Psoas muscle (tissue), 7 donors: ENCODE measurements at regions not wholly inside any gene's neighbourhood (a gene's known extent, or its start where the extent isn't known, plus 50 kb on each side); places are given as distances from the start of the nearest gene placed in this dataset.
A peak's percentile ranks its signal among the peaks of the same experiment; 100 is the strongest.

Experiments
- ATAC-seq, 4 donors: fragments of 200-7000 bp; cut with Tn5 transposase; one replicate each; pipeline ENCODE4 v1.9.1; 2020; ENCODE audit warnings: moderate library complexity in 3 of 4, mild to moderate bottlenecking in 2 of 4
- DNase-seq, 2 donors: peaks; one replicate each; pipeline ENCODE4 v3.0.0-alpha.2; 2020
- H3K27ac ChIP-seq: fragments of 200-600 bp; one replicate; pipeline ENCODE4 v1.8.0; 2022
- H3K27me3 ChIP-seq, 3 donors: fragments of 200-600 bp in 1 of 3; one replicate each; pipeline versions ENCODE4 v1.6.1 to v1.8.0; 2013 to 2022; ENCODE audit warnings: low read length in 2 of 3, mild to moderate bottlenecking in 2 of 3, moderate library complexity in 1 of 3; ENCODE audit not compliant: insufficient read depth in 3 of 3
- H3K36me3 ChIP-seq, 2 donors: fragments of 200-600 bp in 1 of 2; one replicate each; pipeline versions ENCODE4 v1.6.1 to v1.8.0; 2013 to 2022; ENCODE audit warnings: low read depth in 1 of 2, mild to moderate bottlenecking in 1 of 2, moderate library complexity in 1 of 2; ENCODE audit not compliant: insufficient read depth in 1 of 2
- H3K4me1 ChIP-seq: fragments of 200-600 bp; one replicate; pipeline ENCODE4 v1.8.0; 2022
- H3K4me3 ChIP-seq: fragments of 200-600 bp; one replicate; pipeline ENCODE4 v1.8.0; 2022; ENCODE audit warnings: mild to moderate bottlenecking
- H3K9me3 ChIP-seq: fragments of 200-600 bp; one replicate; pipeline ENCODE4 v1.8.0; 2022
- CTCF ChIP-seq: fragments of 200-600 bp; IDR thresholded peaks from one replicate; pipeline ENCODE4 v1.8.0; 2022; ENCODE audit warnings: antibody characterized with exemption
- WGBS, 3 donors: extraction: QIAGEN DNeasy Blood & Tissue Kit; methylation state at CpG; one replicate each; pipeline versions ENCODE4 v1.1.6 to v1.1.7; 2013; 5-methylcytosine and 5-hydroxymethylcytosine counted together
- intact Hi-C, 2 donors: fragments of 100-400 bp; cut with DNase I; formaldehyde crosslinking; loops; one replicate each; pipeline versions ENCODE4 v1.11.0 to v1.14.2; 2022
- donor health status: healthy with polysubstance abuse.
- donor health status: DM: no; HTN: no; CAD: no; lungs with moderate emphysema.
- donor health status: Bipolar disorder and iron deficiency.
- donor health status: healthy.
- donor health status: DM: yes; HTN: yes; CAD: no.
- donor health status: DM: no; HTN: no; CAD: no.
- donor health status: DM: yes; HTN: yes; CAD: no.

- intact Hi-C loops, result no loop called here
- Histone ChIP-seq H3K27me3 (peaks cover 0 to 29% (median 2%) of the 10 kb centered on the region in 3 donors), H3K9me3 (no peaks in the 10 kb centered on the region), H3K4me1 (no peaks in the 10 kb centered on the region), H3K4me3 (peak overlapping the region; percentile 22), H3K27ac (no peak overlapping the region), H3K36me3 (no peaks in the 10 kb centered on the region)
- WGBS, 3 donors, result 8 to 10% (median 9%) methylated on average over 13 of the region's 13 CpGs
- peak in 1 of 4 donors; percentile 39 for ATAC-seq
- DNase-seq, result peak in 1 of 2 donors; percentile 17
- TF ChIP-seq CTCF, result no peak
Measured at GRCh38 chr14:23694949-23695663, 58.9 kb downstream of the DHRS2 start.

DNA sequence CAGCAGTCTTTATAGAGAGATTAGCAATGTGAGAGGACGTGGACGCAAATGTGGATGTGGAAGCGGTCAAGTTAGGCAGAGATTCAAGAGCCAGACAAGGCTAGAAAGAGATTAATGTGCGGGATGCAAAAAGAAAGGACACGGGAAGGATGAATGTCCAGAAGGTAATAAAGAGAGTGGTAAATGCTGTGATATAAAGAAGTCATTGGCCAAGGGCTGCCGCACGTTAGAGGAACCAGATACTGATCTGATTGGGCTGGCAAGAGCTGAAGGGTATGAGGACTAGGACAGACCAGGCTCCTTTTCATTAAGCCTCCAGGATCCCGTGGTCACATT, 59.5 kb downstream of the DHRS2 start:
- no peaks in the 10 kb centered on the region for H3K36me3 ChIP-seq
- no peaks in the 10 kb centered on the region for H3K9me3 ChIP-seq
- no peak for TF ChIP-seq CTCF
- H3K27ac ChIP-seq, result no peak overlapping the region
- no peaks in the 10 kb centered on the region for H3K4me1 ChIP-seq
- H3K27me3 ChIP-seq, result peaks cover 0 to 30% (median 2%) of the 10 kb centered on the region in 3 donors
- DNase-seq (no peak), ATAC-seq (peak in 1 of 4 donors; percentile 24)
- intact Hi-C loops, result no loop called here
- 4 to 10% (median 5%) methylated on average over 8 of the region's 8 CpGs for WGBS, 3 donors
- peak overlapping the region; percentile 22 for H3K4me3 ChIP-seq

DNA sequence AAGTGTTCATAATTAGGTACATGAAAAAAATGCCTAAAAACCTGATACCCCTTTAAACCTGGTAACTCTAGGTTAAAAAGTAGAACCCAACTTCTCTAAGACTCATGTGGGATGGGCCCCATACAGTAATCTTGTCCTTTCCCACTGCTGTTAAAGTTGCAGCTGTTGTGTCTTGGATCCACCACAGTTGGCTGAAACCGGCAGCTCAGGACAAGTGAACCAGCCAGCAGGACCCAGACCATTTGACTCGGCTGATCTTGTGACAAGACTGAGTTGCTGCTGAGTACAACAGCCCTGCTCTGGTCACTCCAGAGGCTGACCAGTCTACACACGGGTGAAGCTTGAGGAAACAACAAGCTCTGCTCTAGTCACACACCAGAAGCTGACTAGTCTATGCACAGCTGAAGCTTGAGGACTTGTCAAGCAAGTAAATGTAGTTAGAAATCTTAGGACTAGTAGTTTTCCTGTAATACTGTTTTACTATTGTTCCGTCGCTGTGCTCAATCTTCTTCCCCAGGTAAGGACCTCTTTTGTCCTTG, 60.6 kb downstream of the DHRS2 start:
- WGBS, 3 donors, result 46 to 61% (median 49%) methylated on average over 5 of the region's 5 CpGs
- H3K4me1 ChIP-seq, result no peaks in the 10 kb centered on the region
- H3K9me3 ChIP-seq, result no peaks in the 10 kb centered on the region
- no peak overlapping the region for H3K27ac ChIP-seq
- intact Hi-C loops, result no loop called here
- peaks cover 0 to 37% (median 2%) of the 10 kb centered on the region in 3 donors for H3K27me3 ChIP-seq
- H3K36me3 ChIP-seq, result no peaks in the 10 kb centered on the region
- DNase-seq (no peak), ATAC-seq (peak in 1 of 4 donors; percentile 20)
- H3K4me3 ChIP-seq, result no peak overlapping the region
- no peak for TF ChIP-seq CTCF

- peaks cover 2 to 37% (median 2%) of the 10 kb centered on the region in 3 donors for H3K27me3 ChIP-seq
- no peak for DNase-seq
- ATAC-seq, result no peak
- no peaks in the 10 kb centered on the region for H3K36me3 ChIP-seq
- WGBS, 3 donors, result 87 to 93% (median 90%) methylated on average over 4 of the region's 4 CpGs
- no peak overlapping the region for H3K27ac ChIP-seq
- H3K4me3 ChIP-seq, result no peak overlapping the region
- no peaks in the 10 kb centered on the region for H3K4me1 ChIP-seq
- H3K9me3 ChIP-seq, result no peaks in the 10 kb centered on the region
- intact Hi-C loops, result no loop called here
- no peak for TF ChIP-seq CTCF
Measured at GRCh38 chr14:23697680-23698079, 61.5 kb downstream of the DHRS2 start.
